K562 (cell line): ENCODE measurements at regions not wholly inside any gene's neighbourhood (a gene's known extent, or its start where the extent isn't known, plus 50 kb on each side); places are given as distances from the start of the nearest gene placed in this dataset.

Experiments used
- ATF1 ChIP-seq, 2 experiments: fragments of 450-650 bp in 1 of 2; IDR thresholded peaks; 2 replicates each; pipeline ENCODE4 v1.6.1; 2016; ENCODE audit warnings: missing compliant biosample characterization in 1 of 2, missing genetic modification characterization in 1 of 2
- CREB1 ChIP-seq, 2 experiments: sonication (generic) in 1 of 2; formaldehyde crosslinking in 1 of 2; IDR thresholded peaks; 2 replicates each; pipeline versions ENCODE4 v1.6.1 to v1.8.0; 2012 to 2022; ENCODE audit warnings: inconsistent platforms in 1 of 2, mild to moderate bottlenecking in 1 of 2, missing genetic modification reagents in 1 of 2, moderate library complexity in 1 of 2
- CREM ChIP-seq: IDR thresholded peaks from 2 replicates; pipeline ENCODE4 v1.6.1; 2014; ENCODE audit warnings: antibody characterized with exemption, low read depth
- ETV1 ChIP-seq: fragments of 450-650 bp; conservative IDR thresholded peaks from 2 replicates; pipeline ENCODE4 v1.6.1; 2016; ENCODE audit warnings: missing genetic modification characterization, control low read depth, low read depth, missing compliant biosample characterization
- GABPB1 ChIP-seq: sonication (generic); formaldehyde crosslinking; IDR thresholded peaks from 2 replicates; pipeline ENCODE4 v1.8.0; 2022; ENCODE audit warnings: mild to moderate bottlenecking, missing genetic modification reagents
- JUN ChIP-seq, 2 experiments: sonication (generic) in 1 of 2; formaldehyde crosslinking in 1 of 2; IDR thresholded peaks; 2 replicates each; pipeline versions ENCODE4 v1.6.1 to v1.8.0; 2012 to 2022; ENCODE audit warnings: borderline replicate concordance in 2 of 2, mild to moderate bottlenecking in 2 of 2, improper control_type of control experiment in 1 of 2, low read depth in 1 of 2, low read length in 1 of 2, missing genetic modification reagents in 1 of 2
- L3MBTL2 ChIP-seq: fragments of 450-650 bp; IDR thresholded peaks from 2 replicates; pipeline ENCODE4 v1.6.1; 2016; ENCODE audit warnings: mild to moderate bottlenecking, moderate library complexity
- RBM14 ChIP-seq: fragments of 200-400 bp; formaldehyde crosslinking; IDR thresholded peaks from 2 replicates; pipeline ENCODE4 v1.6.1; 2018; ENCODE audit warnings: low read depth, mild to moderate bottlenecking, low read length, moderate library complexity, borderline replicate concordance; ENCODE audit not compliant: insufficient read depth
- ZFP30 ChIP-seq: fragments of 250-450 bp; sonication (Bioruptor Pico); IDR thresholded peaks from 2 replicates; pipeline ENCODE4 v1.8.0; 2022; ENCODE audit warnings: moderate library complexity, mild to moderate bottlenecking, inconsistent platforms, borderline replicate concordance
- TF ChIP-seq, protein P1 (sequence below), 3 experiments: fragments of 200-800 bp in 1 of 3; sonication (Bioruptor generic) in 1 of 3; sonication (generic) in 1 of 3; formaldehyde crosslinking in 1 of 3; IDR thresholded peaks; 2 replicates each; pipeline versions ENCODE4 v1.6.1 to v1.8.0; 2016 to 2022; ENCODE audit warnings: mild to moderate bottlenecking in 2 of 3, missing compliant biosample characterization in 2 of 3, missing genetic modification characterization in 2 of 3, missing genetic modification reagents in 1 of 3
- TF ChIP-seq, protein P2 (sequence below): fragments of 250-450 bp; sonication (Bioruptor Pico); IDR thresholded peaks from 2 replicates; pipeline ENCODE4 v1.4.0; 2020; ENCODE audit warnings: mild to moderate bottlenecking
- TF ChIP-seq, protein P3 (sequence below): sonication (generic); formaldehyde crosslinking; IDR thresholded peaks from 2 replicates; pipeline ENCODE4 v1.8.0; 2023; ENCODE audit warnings: mild to moderate bottlenecking, missing genetic modification reagents

DNA sequence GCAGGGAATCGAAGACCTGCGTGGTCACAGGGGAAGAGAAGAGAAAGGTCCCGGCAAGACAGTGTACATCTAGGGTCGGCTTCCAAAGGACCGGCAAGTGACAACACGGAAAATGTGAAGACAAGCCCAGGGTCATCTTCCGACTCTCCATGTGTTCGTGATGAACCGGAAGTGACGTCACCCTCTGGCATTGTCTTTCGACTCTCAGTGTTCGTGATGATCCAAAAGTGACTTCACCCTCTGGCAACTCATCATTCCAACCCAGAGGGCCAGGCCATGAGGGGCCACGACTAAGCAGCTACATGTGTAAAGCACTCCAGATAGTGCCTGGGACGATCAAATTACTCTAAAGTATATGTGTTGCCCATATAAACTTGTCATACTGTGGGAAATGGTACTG is 290.8 kb downstream of the THBS2 start (continued):
- TF ChIP-seq, protein P1, sequence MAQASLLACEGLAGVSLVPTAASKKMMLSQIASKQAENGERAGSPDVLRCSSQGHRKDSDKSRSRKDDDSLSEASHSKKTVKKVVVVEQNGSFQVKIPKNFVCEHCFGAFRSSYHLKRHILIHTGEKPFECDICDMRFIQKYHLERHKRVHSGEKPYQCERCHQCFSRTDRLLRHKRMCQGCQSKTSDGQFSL (CRISPR knock-in tag; IDR thresholded peaks at IDR 0.05) = no peak
- TF ChIP-seq, protein P1 (tag; IDR thresholded peaks at IDR 0.05) = no peak
- TF ChIP-seq, protein P2, sequence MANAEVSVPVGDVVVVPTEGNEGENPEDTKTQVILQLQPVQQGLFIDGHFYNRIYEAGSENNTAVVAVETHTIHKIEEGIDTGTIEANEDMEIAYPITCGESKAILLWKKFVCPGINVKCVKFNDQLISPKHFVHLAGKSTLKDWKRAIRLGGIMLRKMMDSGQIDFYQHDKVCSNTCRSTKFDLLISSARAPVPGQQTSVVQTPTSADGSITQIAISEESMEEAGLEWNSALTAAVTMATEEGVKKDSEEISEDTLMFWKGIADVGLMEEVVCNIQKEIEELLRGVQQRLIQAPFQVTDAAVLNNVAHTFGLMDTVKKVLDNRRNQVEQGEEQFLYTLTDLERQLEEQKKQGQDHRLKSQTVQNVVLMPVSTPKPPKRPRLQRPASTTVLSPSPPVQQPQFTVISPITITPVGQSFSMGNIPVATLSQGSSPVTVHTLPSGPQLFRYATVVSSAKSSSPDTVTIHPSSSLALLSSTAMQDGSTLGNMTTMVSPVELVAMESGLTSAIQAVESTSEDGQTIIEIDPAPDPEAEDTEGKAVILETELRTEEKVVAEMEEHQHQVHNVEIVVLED = no peak
- TF ChIP-seq CREM (peak; percentile 81), RBM14 (no peak), ZFP30 (CRISPR knock-in tag) (no peak), GABPB1 (peak; percentile 64; the same call in 1 of the 2 replicates), ETV1 (tag) (peak; percentile 32; the same call in 1 of the 2 replicates), ATF1 (CRISPR knock-in tag; IDR thresholded peaks at IDR 0.05) (no peak), ATF1 (tag; IDR thresholded peaks at IDR 0.05) (peak; percentile 76), JUN (IDR thresholded peaks at IDR 0.05; ENCODE audit: borderline replicate concordance, low read depth, low read length) (0 out of 2 replicates have a peak, but pooled peaks have one; percentile 13), JUN (CRISPR knock-in tag; IDR thresholded peaks at IDR 0.05; ENCODE audit: borderline replicate concordance) (no peak), L3MBTL2 (no peak), CREB1 (IDR thresholded peaks at IDR 0.05) (no peak), CREB1 (CRISPR knock-in tag; IDR thresholded peaks at IDR 0.05) (0 out of 2 replicates have a peak, but pooled peaks have one; percentile 16)
- TF ChIP-seq, protein P3, sequence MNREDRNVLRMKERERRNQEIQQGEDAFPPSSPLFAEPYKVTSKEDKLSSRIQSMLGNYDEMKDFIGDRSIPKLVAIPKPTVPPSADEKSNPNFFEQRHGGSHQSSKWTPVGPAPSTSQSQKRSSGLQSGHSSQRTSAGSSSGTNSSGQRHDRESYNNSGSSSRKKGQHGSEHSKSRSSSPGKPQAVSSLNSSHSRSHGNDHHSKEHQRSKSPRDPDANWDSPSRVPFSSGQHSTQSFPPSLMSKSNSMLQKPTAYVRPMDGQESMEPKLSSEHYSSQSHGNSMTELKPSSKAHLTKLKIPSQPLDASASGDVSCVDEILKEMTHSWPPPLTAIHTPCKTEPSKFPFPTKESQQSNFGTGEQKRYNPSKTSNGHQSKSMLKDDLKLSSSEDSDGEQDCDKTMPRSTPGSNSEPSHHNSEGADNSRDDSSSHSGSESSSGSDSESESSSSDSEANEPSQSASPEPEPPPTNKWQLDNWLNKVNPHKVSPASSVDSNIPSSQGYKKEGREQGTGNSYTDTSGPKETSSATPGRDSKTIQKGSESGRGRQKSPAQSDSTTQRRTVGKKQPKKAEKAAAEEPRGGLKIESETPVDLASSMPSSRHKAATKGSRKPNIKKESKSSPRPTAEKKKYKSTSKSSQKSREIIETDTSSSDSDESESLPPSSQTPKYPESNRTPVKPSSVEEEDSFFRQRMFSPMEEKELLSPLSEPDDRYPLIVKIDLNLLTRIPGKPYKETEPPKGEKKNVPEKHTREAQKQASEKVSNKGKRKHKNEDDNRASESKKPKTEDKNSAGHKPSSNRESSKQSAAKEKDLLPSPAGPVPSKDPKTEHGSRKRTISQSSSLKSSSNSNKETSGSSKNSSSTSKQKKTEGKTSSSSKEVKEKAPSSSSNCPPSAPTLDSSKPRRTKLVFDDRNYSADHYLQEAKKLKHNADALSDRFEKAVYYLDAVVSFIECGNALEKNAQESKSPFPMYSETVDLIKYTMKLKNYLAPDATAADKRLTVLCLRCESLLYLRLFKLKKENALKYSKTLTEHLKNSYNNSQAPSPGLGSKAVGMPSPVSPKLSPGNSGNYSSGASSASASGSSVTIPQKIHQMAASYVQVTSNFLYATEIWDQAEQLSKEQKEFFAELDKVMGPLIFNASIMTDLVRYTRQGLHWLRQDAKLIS = no peak
